HCT116 (cell line): ENCODE measurements at regions not wholly inside any gene's neighbourhood (a gene's known extent, or its start where the extent isn't known, plus 50 kb on each side); places are given as distances from the start of the nearest gene placed in this dataset.
"Not testable (repeated sequence)": the region's sequence is repeated elsewhere in the genome, so short reads cannot be mapped to it uniquely, and the experiment has no call there.

Source experiments
- EZH2 ChIP-seq: fragments of 200-600 bp; sonication (generic); IDR thresholded peaks from 2 replicates; pipeline ENCODE4 v1.6.1; 2017; ENCODE audit warnings: antibody characterized with exemption, mixed run types
- EZH2phosphoT487 ChIP-seq: fragments of 200-600 bp; IDR thresholded peaks from 2 replicates; pipeline ENCODE4 v1.6.1; 2018; ENCODE audit warnings: antibody characterized with exemption, borderline replicate concordance
- POLR2A ChIP-seq: IDR thresholded peaks from 2 replicates; pipeline ENCODE4 v1.7.0; 2011; ENCODE audit warnings: borderline replicate concordance; ENCODE audit not compliant: insufficient read depth, insufficient read length; ENCODE audit errors: extremely low read depth
- TF ChIP-seq, protein P1 (sequence below), 3 experiments: fragments of 200-600 bp in 1 of 3; sonication (generic) in 1 of 3; IDR thresholded peaks in 2 of 3; conservative IDR thresholded peaks in 1 of 3; 2 replicates each; pipeline ENCODE4 v1.5.1; 2012 to 2017; ENCODE audit warnings: low read depth in 2 of 3, low read length in 2 of 3, antibody characterized with exemption in 1 of 3, borderline replicate concordance in 1 of 3, control low read depth in 1 of 3, mild to moderate bottlenecking in 1 of 3, mixed read lengths in 1 of 3, mixed run types in 1 of 3, moderate library complexity in 1 of 3; ENCODE audit not compliant: insufficient read depth in 1 of 3
- TF ChIP-seq, protein P2 (sequence below): IDR thresholded peaks from 2 replicates; pipeline ENCODE4 v1.6.1; 2012

- TF ChIP-seq EZH2phosphoT487, POLR2A, EZH2: not testable (repeated sequence)
- TF ChIP-seq, protein P1, sequence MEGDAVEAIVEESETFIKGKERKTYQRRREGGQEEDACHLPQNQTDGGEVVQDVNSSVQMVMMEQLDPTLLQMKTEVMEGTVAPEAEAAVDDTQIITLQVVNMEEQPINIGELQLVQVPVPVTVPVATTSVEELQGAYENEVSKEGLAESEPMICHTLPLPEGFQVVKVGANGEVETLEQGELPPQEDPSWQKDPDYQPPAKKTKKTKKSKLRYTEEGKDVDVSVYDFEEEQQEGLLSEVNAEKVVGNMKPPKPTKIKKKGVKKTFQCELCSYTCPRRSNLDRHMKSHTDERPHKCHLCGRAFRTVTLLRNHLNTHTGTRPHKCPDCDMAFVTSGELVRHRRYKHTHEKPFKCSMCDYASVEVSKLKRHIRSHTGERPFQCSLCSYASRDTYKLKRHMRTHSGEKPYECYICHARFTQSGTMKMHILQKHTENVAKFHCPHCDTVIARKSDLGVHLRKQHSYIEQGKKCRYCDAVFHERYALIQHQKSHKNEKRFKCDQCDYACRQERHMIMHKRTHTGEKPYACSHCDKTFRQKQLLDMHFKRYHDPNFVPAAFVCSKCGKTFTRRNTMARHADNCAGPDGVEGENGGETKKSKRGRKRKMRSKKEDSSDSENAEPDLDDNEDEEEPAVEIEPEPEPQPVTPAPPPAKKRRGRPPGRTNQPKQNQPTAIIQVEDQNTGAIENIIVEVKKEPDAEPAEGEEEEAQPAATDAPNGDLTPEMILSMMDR (IDR thresholded peaks at IDR 0.05 in 2 of 3, conservative IDR thresholded peaks at IDR 0.05 in 1 of 3; ENCODE audit: borderline replicate concordance in 1 of 3, insufficient read depth in 1 of 3, low read depth in 2 of 3, low read length in 2 of 3) = not testable (repeated sequence)
- TF ChIP-seq, protein P2, sequence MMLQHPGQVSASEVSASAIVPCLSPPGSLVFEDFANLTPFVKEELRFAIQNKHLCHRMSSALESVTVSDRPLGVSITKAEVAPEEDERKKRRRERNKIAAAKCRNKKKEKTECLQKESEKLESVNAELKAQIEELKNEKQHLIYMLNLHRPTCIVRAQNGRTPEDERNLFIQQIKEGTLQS = not testable (repeated sequence)
These were observed 158.0 kb upstream of the ZNF337 start for GRCh38 chr20:25854666-25855065.
